ENCODE measurements at regions not wholly inside any gene's neighbourhood (a gene's known extent, or its start where the extent isn't known, plus 50 kb on each side); places are given as distances from the start of the nearest gene placed in this dataset.

GRCh38 chr11:95349345-95349942 is 118.4 kb upstream of the SESN3 start:
- Histone ChIP-seq H4K20me1 (ENCODE audit: control insufficient read depth, insufficient read depth, insufficient read length) (no peaks in the 10 kb centered on the region), H2BK12ac (ENCODE audit: insufficient read length, low read depth, low read length) (no peak overlapping the region), H2AFZ (ENCODE audit: low read length) (no peak overlapping the region), H3K79me1 (ENCODE audit: insufficient read depth, low read depth, low read length, poor library complexity, severe bottlenecking) (no peaks in the 10 kb centered on the region), H2BK20ac (ENCODE audit: low read depth, low read length, poor library complexity, severe bottlenecking) (no peak overlapping the region), H3K23me2 (ENCODE audit: insufficient read length, low read depth, low read length, poor library complexity, severe bottlenecking) (no peaks in the 10 kb centered on the region), H4K8ac (replicated peaks; ENCODE audit: insufficient read length, low read depth, low read length) (no peak overlapping the region), H3K56ac (ENCODE audit: insufficient read length, low read depth, low read length) (no peak overlapping the region), H2BK5ac (ENCODE audit: insufficient read length, low read length) (no peak overlapping the region), H3K9me3 (ENCODE audit: control insufficient read depth, low read depth, low read length) (no peaks in the 10 kb centered on the region), H4K91ac (ENCODE audit: insufficient read length, low read depth, low read length) (no peak overlapping the region), H3K9ac (ENCODE audit: extremely low read depth, insufficient read length, low read length) (no peak overlapping the region), H3K4ac (ENCODE audit: low read depth, low read length) (no peak overlapping the region), H3K27me3 (ENCODE audit: insufficient read depth, low read length) (no peaks in the 10 kb centered on the region), H3K14ac (ENCODE audit: insufficient read depth, low read length) (no peak overlapping the region), H3K4me2 (ENCODE audit: insufficient read depth, insufficient read length, low read length) (no peak overlapping the region), H3K18ac (ENCODE audit: insufficient read length, low read depth, low read length) (no peak overlapping the region), H3K4me1 (ENCODE audit: insufficient read depth, low read length) (no peaks in the 10 kb centered on the region), H3K27ac (ENCODE audit: insufficient read length, low read depth, low read length) (no peak overlapping the region), H3K23ac (ENCODE audit: insufficient read length, low read depth, low read length) (no peak overlapping the region), H3K79me2 (ENCODE audit: insufficient read depth, low read length) (no peaks in the 10 kb centered on the region), H2AK5ac (ENCODE audit: insufficient read length, low read length) (no peak overlapping the region), H3T11ph (ENCODE audit: low read length) (no peak overlapping the region), H4K5ac (ENCODE audit: insufficient read length, low read depth, low read length) (no peak overlapping the region), H2BK15ac (ENCODE audit: low read depth, low read length) (no peak overlapping the region), H2BK120ac (ENCODE audit: low read depth, low read length, poor library complexity, severe bottlenecking) (no peak overlapping the region)
- Mint-ChIP-seq H3K27me3 (ENCODE audit: low read depth) (no peaks in the 10 kb centered on the region), H3K36me3 (ENCODE audit: insufficient read depth in 1 of 3, low read depth in 3 of 3) (peaks cover 2 to 18% (median 4%) of the 10 kb centered on the region in 3 experiments; a peak in 5 of 7 replicates), H3K9me3 (peaks cover 5 to 16% of the 10 kb centered on the region in 2 experiments; a peak in 4 of 5 replicates), H3K27ac (no peak overlapping the region), H3K4me3 (no peak overlapping the region), H3K4me1 (peaks cover 10 to 15% of the 10 kb centered on the region in 2 experiments; a peak in 3 of 4 replicates)
- no peak for TF ChIP-seq CTCF (conservative IDR thresholded peaks at IDR 0.05)
- DNase-seq: no peak
